ENCODE measurements at regions not wholly inside any gene's neighbourhood (a gene's known extent, or its start where the extent isn't known, plus 50 kb on each side); places are given as distances from the start of the nearest gene placed in this dataset.

- Histone ChIP-seq H3K79me2 (ENCODE audit: insufficient read depth) (no peaks in the 10 kb centered on the region), H3K4me1 (ENCODE audit: control insufficient read depth in 1 of 2, insufficient read depth in 2 of 2, low read depth in 1 of 2, low read length in 1 of 2) (no peaks in the 10 kb centered on the region), H3K9ac (no peak overlapping the region), H3F3A (replicated peaks; ENCODE audit: insufficient read depth) (no peaks in the 10 kb centered on the region), H3K27me3 (ENCODE audit: insufficient read depth) (no peaks in the 10 kb centered on the region), H2AFZ (ENCODE audit: low read depth) (no peak overlapping the region), H3K27ac (ENCODE audit: low read depth in 2 of 2, low read length in 1 of 2) (no peak overlapping the region), H3K36me3 (replicated peaks in 1 of 2; ENCODE audit: control insufficient read depth in 1 of 2, insufficient read depth in 2 of 2, low read length in 1 of 2) (no peaks in the 10 kb centered on the region), H3K4me3 (ENCODE audit: low read depth in 2 of 2, low read length in 1 of 2) (no peak overlapping the region), H4K20me1 (ENCODE audit: insufficient read depth) (no peaks in the 10 kb centered on the region), H3K9me3 (peaks cover 6% of the 10 kb centered on the region), H3K9me2 (no peaks in the 10 kb centered on the region), H3K4me2 (no peak overlapping the region)
- no peak for DNase-seq
- TF ChIP-seq TCF12 (IDR thresholded peaks at IDR 0.05), result no peak
- TF ChIP-seq CHD2 (IDR thresholded peaks at IDR 0.05; ENCODE audit: low read length, partially characterized antibody), result no peak
- no peak for TF ChIP-seq GATA2 (CRISPR knock-in tag; IDR thresholded peaks at IDR 0.05)
- no peak for TF ChIP-seq YY1 (IDR thresholded peaks at IDR 0.05; ENCODE audit: low read depth)
- no peak for TF ChIP-seq FOXM1 (IDR thresholded peaks at IDR 0.05; ENCODE audit: low read depth)
- TF ChIP-seq, protein P1, sequence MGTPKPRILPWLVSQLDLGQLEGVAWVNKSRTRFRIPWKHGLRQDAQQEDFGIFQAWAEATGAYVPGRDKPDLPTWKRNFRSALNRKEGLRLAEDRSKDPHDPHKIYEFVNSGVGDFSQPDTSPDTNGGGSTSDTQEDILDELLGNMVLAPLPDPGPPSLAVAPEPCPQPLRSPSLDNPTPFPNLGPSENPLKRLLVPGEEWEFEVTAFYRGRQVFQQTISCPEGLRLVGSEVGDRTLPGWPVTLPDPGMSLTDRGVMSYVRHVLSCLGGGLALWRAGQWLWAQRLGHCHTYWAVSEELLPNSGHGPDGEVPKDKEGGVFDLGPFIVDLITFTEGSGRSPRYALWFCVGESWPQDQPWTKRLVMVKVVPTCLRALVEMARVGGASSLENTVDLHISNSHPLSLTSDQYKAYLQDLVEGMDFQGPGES (IDR thresholded peaks at IDR 0.05; ENCODE audit: low read depth, low read length), result no peak
- TF ChIP-seq SIN3A (IDR thresholded peaks at IDR 0.05; ENCODE audit: borderline replicate concordance, low read depth, low read length), result no peak
- TF ChIP-seq RFX5 (IDR thresholded peaks at IDR 0.05; ENCODE audit: low read length), result no peak
- TF ChIP-seq NRF1 (IDR thresholded peaks at IDR 0.05; ENCODE audit: low read depth, low read length), result no peak
- no peak for TF ChIP-seq TEAD4 (IDR thresholded peaks at IDR 0.05; ENCODE audit: borderline replicate concordance, insufficient read depth)
- no peak for TF ChIP-seq SMC3 (IDR thresholded peaks at IDR 0.05; ENCODE audit: low read depth, low read length)
- TF ChIP-seq RXRA (IDR thresholded peaks at IDR 0.05; ENCODE audit: borderline replicate concordance, low read depth), result no peak
- no peak for TF ChIP-seq TAF1 (IDR thresholded peaks at IDR 0.05; ENCODE audit: borderline replicate concordance, low read depth, low read length)
- TF ChIP-seq ZBTB33 (IDR thresholded peaks at IDR 0.05; ENCODE audit: borderline replicate concordance, low read depth), result no peak
- TF ChIP-seq FOXJ3 (CRISPR knock-in tag; IDR thresholded peaks at IDR 0.05), result no peak
- no peak for TF ChIP-seq MEF2A (IDR thresholded peaks at IDR 0.05; ENCODE audit: borderline replicate concordance, low read depth)
- TF ChIP-seq, protein P2, sequence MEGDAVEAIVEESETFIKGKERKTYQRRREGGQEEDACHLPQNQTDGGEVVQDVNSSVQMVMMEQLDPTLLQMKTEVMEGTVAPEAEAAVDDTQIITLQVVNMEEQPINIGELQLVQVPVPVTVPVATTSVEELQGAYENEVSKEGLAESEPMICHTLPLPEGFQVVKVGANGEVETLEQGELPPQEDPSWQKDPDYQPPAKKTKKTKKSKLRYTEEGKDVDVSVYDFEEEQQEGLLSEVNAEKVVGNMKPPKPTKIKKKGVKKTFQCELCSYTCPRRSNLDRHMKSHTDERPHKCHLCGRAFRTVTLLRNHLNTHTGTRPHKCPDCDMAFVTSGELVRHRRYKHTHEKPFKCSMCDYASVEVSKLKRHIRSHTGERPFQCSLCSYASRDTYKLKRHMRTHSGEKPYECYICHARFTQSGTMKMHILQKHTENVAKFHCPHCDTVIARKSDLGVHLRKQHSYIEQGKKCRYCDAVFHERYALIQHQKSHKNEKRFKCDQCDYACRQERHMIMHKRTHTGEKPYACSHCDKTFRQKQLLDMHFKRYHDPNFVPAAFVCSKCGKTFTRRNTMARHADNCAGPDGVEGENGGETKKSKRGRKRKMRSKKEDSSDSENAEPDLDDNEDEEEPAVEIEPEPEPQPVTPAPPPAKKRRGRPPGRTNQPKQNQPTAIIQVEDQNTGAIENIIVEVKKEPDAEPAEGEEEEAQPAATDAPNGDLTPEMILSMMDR (IDR thresholded peaks at IDR 0.05), result no peak
- ChIA-PET CTCF (no interaction called here), POLR2A (no interaction called here)
- WGBS (ENCODE audit: low lambda C conversion rate), result 6% methylated on average over 1 of the region's 1 CpG
These were observed 210.2 kb upstream of the LCORL start for GRCh38 chr4:18231726-18232125.

Measured in SK-N-SH (cell line).